Neuronal stem cell (in vitro differentiated cells): ENCODE measurements at regions not wholly inside any gene's neighbourhood (a gene's known extent, or its start where the extent isn't known, plus 50 kb on each side); places are given as distances from the start of the nearest gene placed in this dataset.
"Not testable (repeated sequence)": the region's sequence is repeated elsewhere in the genome, so short reads cannot be mapped to it uniquely, and the experiment has no call there.

Experiments
- DNase-seq: peaks from one replicate; pipeline ENCODE4 v3.0.0-alpha.2; 2013; ENCODE audit warnings: low spot score
- H2AFZ ChIP-seq: one replicate; pipeline ENCODE4 v1.6.1; 2013; ENCODE audit warnings: mild to moderate bottlenecking, low read length, inconsistent platforms
- H2AK5ac ChIP-seq: 2 replicates; pipeline ENCODE4 v1.6.1; 2013; ENCODE audit warnings: low read depth, mild to moderate bottlenecking, inconsistent platforms, low read length, moderate library complexity, mixed read lengths
- H2BK120ac ChIP-seq: 2 replicates; pipeline ENCODE4 v1.6.1; 2013; ENCODE audit warnings: low read depth, mild to moderate bottlenecking, inconsistent platforms, low read length, moderate library complexity, mixed read lengths
- H2BK12ac ChIP-seq: one replicate; pipeline ENCODE4 v1.6.1; 2013; ENCODE audit warnings: low read length, inconsistent platforms
- H2BK15ac ChIP-seq: 2 replicates; pipeline ENCODE4 v1.6.1; 2013; ENCODE audit warnings: mild to moderate bottlenecking, low read length, inconsistent platforms, mixed read lengths
- H2BK5ac ChIP-seq: one replicate; pipeline ENCODE4 v1.6.1; 2013; ENCODE audit warnings: inconsistent platforms, mild to moderate bottlenecking, low read length, moderate library complexity
- H3K14ac ChIP-seq: one replicate; pipeline ENCODE4 v1.6.1; 2013; ENCODE audit warnings: low read length, inconsistent platforms
- H3K18ac ChIP-seq: 2 replicates; pipeline ENCODE4 v1.6.1; 2013; ENCODE audit warnings: low read length, inconsistent platforms
- H3K23ac ChIP-seq: 2 replicates; pipeline ENCODE4 v1.6.1; 2013; ENCODE audit warnings: low read depth, mild to moderate bottlenecking, mixed read lengths, low read length, inconsistent platforms; ENCODE audit not compliant: poor library complexity
- H3K27ac ChIP-seq: replicated peaks from 3 replicates; pipeline ENCODE4 v1.5.1; 2013; ENCODE audit warnings: low read length, inconsistent platforms
- H3K27me3 ChIP-seq, 3 experiments: 2 replicates each; pipeline ENCODE4 v1.6.1; 2013; ENCODE audit warnings: low read length in 3 of 3, mild to moderate bottlenecking in 2 of 3, inconsistent platforms in 1 of 3, low read depth in 1 of 3, mixed read lengths in 1 of 3, moderate library complexity in 1 of 3; ENCODE audit not compliant: control insufficient read depth in 3 of 3, insufficient read depth in 3 of 3
- H3K36me3 ChIP-seq, 2 donors: replicated peaks in 1 of 2; 2 replicates each; pipeline ENCODE4 v1.6.1; 2013; ENCODE audit warnings: low read length in 2 of 2; ENCODE audit not compliant: control insufficient read depth in 2 of 2, insufficient read depth in 2 of 2
- H3K4ac ChIP-seq: 2 replicates; pipeline ENCODE4 v1.6.1; 2013; ENCODE audit warnings: inconsistent platforms, mild to moderate bottlenecking, low read length, moderate library complexity
- H3K4me1 ChIP-seq, 2 donors: 1 replicate in 1 of 2; 2 replicates in 1 of 2; pipeline ENCODE4 v1.6.1; 2013; ENCODE audit warnings: low read length in 2 of 2, low read depth in 1 of 2; ENCODE audit not compliant: control insufficient read depth in 2 of 2, insufficient read depth in 1 of 2
- H3K4me2 ChIP-seq: one replicate; pipeline ENCODE4 v1.6.1; 2013; ENCODE audit warnings: mild to moderate bottlenecking, low read length, inconsistent platforms; ENCODE audit not compliant: insufficient read depth, poor library complexity, severe bottlenecking
- H3K4me3 ChIP-seq, 2 donors: 2 replicates each; pipeline ENCODE4 v1.5.1; 2013; ENCODE audit warnings: low read length in 2 of 2, mild to moderate bottlenecking in 2 of 2, inconsistent platforms in 1 of 2, moderate library complexity in 1 of 2
- H3K79me1 ChIP-seq: one replicate; pipeline ENCODE4 v1.6.1; 2013; ENCODE audit warnings: low read depth, mild to moderate bottlenecking, inconsistent platforms, low read length, moderate library complexity
- H3K9ac ChIP-seq: one replicate; pipeline ENCODE4 v1.6.1; 2013; ENCODE audit warnings: mild to moderate bottlenecking, low read depth, low read length, inconsistent platforms; ENCODE audit not compliant: poor library complexity
- H3K9me3 ChIP-seq, 2 donors: replicated peaks in 1 of 2; 2 replicates each; pipeline versions ENCODE3 to v1.6.1; 2013; ENCODE audit warnings: low read length in 2 of 2, mild to moderate bottlenecking in 2 of 2, inconsistent platforms in 1 of 2, low read depth in 1 of 2, mixed read lengths in 1 of 2, moderate library complexity in 1 of 2; ENCODE audit not compliant: control insufficient read depth in 2 of 2, insufficient read depth in 1 of 2
- H4K8ac ChIP-seq: one replicate; pipeline ENCODE4 v1.6.1; 2013; ENCODE audit warnings: low read depth, mild to moderate bottlenecking, inconsistent platforms, low read length, moderate library complexity
- H4K91ac ChIP-seq: one replicate; pipeline ENCODE4 v1.6.1; 2013; ENCODE audit warnings: low read length, low read depth, mild to moderate bottlenecking, inconsistent platforms; ENCODE audit not compliant: poor library complexity
- WGBS, 2 donors: extraction: QIAGEN DNeasy Blood & Tissue Kit; methylation state at CpG; one replicate each; pipeline ENCODE4 v1.1.7; 2013; ENCODE audit warnings: missing lambda C conversion rate in 2 of 2, mixed read lengths in 1 of 2; ENCODE audit not compliant: insufficient read length in 2 of 2, insufficient replicate concordance in 1 of 2; ENCODE audit errors: extremely low coverage in 2 of 2; 5-methylcytosine and 5-hydroxymethylcytosine counted together

DNA sequence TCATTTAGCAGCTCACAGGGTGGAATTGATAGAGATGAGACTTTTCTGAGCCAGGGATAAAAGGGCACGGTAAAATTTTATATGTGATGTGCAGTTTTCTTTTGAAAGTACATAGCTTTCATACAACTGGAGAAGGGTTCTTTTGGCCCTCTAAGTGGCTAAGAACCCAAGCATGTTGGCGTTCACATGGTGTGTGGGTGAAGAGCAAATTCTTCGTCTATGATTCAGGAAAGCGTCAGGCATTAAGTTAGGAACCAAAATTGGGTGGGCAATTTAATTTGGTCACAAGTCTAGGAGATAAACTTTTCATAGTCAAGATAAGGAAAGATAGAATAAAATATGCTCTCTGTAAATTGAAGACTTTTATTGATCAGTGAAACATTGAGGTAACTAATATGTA, 153.9 kb downstream of the UTRN start:
- H2BK15ac ChIP-seq: no peak overlapping the region
- H3K23ac ChIP-seq: no peak overlapping the region
- H2BK120ac ChIP-seq: no peak overlapping the region
- no peak overlapping the region for H3K18ac ChIP-seq
- no peak overlapping the region for H4K91ac ChIP-seq
- H3K14ac ChIP-seq: no peak overlapping the region
- H3K4ac ChIP-seq: no peak overlapping the region
- no peak overlapping the region for H2BK12ac ChIP-seq
- no peaks in the 10 kb centered on the region for H3K79me1 ChIP-seq
- peaks cover 12 to 36% of the 10 kb centered on the region in 2 donors for H3K9me3 ChIP-seq
- no peak overlapping the region for H2AFZ ChIP-seq
- no peaks in the 10 kb centered on the region for H3K4me1 ChIP-seq
- H3K4me3 ChIP-seq: no peak overlapping the region
- no CpG with 5 or more reads among the region's 4 CpGs for WGBS, 2 donors
- H3K36me3 ChIP-seq: peaks cover 31 to 89% of the 10 kb centered on the region in 2 donors
- no peak overlapping the region for H3K4me2 ChIP-seq
- no peak overlapping the region for H3K27ac ChIP-seq
- no peak overlapping the region for H2BK5ac ChIP-seq
- DNase-seq: no peak
- no peak overlapping the region for H4K8ac ChIP-seq
- H3K27me3 ChIP-seq: no peaks in the 10 kb centered on the region
- H3K9ac ChIP-seq: no peak overlapping the region
- no peak overlapping the region for H2AK5ac ChIP-seq

DNA sequence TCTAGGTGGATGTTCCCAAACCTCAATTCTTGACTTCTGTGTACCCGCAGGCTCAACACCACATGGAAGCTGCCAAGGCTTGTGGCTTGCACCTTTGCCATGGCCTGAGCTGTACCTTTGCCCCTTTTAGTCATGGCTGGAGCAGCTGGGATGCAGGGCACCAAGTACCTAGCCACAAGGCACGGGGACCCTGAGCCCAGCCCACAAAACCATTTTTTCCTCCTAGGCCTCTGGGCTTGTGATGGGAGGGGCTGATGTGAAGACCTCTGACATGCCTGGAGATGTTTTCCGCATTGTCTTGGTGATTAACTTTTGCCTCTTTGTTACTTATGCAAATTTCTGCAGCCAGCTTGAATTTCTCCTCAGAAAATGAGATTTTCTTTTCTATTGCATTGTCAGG, 156.7 kb downstream of the UTRN start:
- not testable (repeated sequence) for H3K27ac ChIP-seq, H3K4me2 ChIP-seq, H2BK5ac ChIP-seq, H3K4me1 ChIP-seq, H2BK120ac ChIP-seq, H2AFZ ChIP-seq, H3K4me3 ChIP-seq, H3K14ac ChIP-seq, H4K8ac ChIP-seq, H3K4ac ChIP-seq, H2BK12ac ChIP-seq, H3K27me3 ChIP-seq, H3K9ac ChIP-seq, H2AK5ac ChIP-seq, H2BK15ac ChIP-seq, H4K91ac ChIP-seq, H3K23ac ChIP-seq, DNase-seq, H3K79me1 ChIP-seq, H3K18ac ChIP-seq
- no CpG with 5 or more reads among the region's 3 CpGs for WGBS, 2 donors
- Histone ChIP-seq H3K9me3 (peaks cover 12 to 36% of the 10 kb centered on the region in 2 donors), H3K36me3 (peaks cover 28 to 88% of the 10 kb centered on the region in 2 donors)

DNA sequence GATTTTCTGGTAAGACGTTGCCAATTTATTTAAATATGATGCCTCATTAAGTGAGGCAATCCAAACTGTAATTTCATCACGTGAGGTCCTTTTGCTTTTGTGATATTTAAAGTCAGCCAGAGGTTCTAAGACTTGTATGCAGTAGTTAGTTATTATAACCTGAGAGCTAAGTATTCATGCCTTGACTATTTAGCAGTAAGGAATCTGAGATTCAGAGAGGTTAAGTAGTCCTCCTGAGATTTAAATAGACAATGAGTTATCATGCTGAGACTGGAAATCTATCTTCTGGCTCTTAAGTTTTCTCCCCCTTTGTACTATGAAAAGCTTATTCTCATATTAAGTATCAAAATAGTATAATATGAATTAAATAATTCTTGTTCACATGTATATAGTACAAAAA, 158.0 kb downstream of the UTRN start:
- H3K9ac ChIP-seq: no peak overlapping the region
- no peak overlapping the region for H4K8ac ChIP-seq
- no peak overlapping the region for H2BK120ac ChIP-seq
- WGBS, 2 donors: no CpG with 5 or more reads among the region's 2 CpGs
- H3K4ac ChIP-seq: no peak overlapping the region
- H2BK5ac ChIP-seq: no peak overlapping the region
- peaks cover 12 to 36% of the 10 kb centered on the region in 2 donors for H3K9me3 ChIP-seq
- DNase-seq: no peak
- H2BK15ac ChIP-seq: no peak overlapping the region
- H2AFZ ChIP-seq: no peak overlapping the region
- no peak overlapping the region for H2BK12ac ChIP-seq
- H3K27me3 ChIP-seq: no peaks in the 10 kb centered on the region
- no peak overlapping the region for H4K91ac ChIP-seq
- no peak overlapping the region for H3K27ac ChIP-seq
- H3K4me3 ChIP-seq: no peak overlapping the region
- no peak overlapping the region for H3K14ac ChIP-seq
- H3K79me1 ChIP-seq: no peaks in the 10 kb centered on the region
- no peaks in the 10 kb centered on the region for H3K4me1 ChIP-seq
- no peak overlapping the region for H2AK5ac ChIP-seq
- no peak overlapping the region for H3K4me2 ChIP-seq
- no peak overlapping the region for H3K18ac ChIP-seq
- H3K23ac ChIP-seq: no peak overlapping the region
- peaks cover 27 to 88% of the 10 kb centered on the region in 2 donors for H3K36me3 ChIP-seq

DNA sequence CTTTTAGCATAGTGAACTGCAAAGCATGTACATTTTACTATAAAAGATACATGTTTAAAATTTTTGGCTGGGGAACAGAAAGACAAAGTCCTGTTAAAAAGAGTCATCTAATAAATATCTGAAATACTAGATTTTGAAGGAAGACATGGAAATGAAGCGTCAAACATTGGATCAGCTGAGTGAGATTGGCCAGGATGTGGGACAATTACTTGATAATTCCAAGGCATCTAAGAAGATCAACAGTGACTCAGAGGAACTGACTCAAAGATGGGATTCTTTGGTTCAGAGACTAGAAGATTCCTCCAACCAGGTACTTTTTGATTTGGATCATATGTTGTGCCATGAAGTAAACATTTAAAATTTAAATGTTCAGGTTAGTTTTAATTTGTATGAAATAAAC, 162.3 kb downstream of the UTRN start:
- H2BK120ac ChIP-seq: no peak overlapping the region
- H3K23ac ChIP-seq: no peak overlapping the region
- no peak overlapping the region for H3K18ac ChIP-seq
- no peak overlapping the region for H2BK15ac ChIP-seq
- no peak overlapping the region for H2BK5ac ChIP-seq
- H3K79me1 ChIP-seq: no peaks in the 10 kb centered on the region
- no peak overlapping the region for H3K27ac ChIP-seq
- no peak overlapping the region for H3K4ac ChIP-seq
- H2AK5ac ChIP-seq: no peak overlapping the region
- no peak overlapping the region for H2AFZ ChIP-seq
- H2BK12ac ChIP-seq: no peak overlapping the region
- no peak overlapping the region for H3K9ac ChIP-seq
- no peaks in the 10 kb centered on the region for H3K4me1 ChIP-seq
- no peak overlapping the region for H3K14ac ChIP-seq
- no peak overlapping the region for H3K4me2 ChIP-seq
- H3K27me3 ChIP-seq: no peaks in the 10 kb centered on the region
- no peak overlapping the region for H3K4me3 ChIP-seq
- no peak overlapping the region for H4K91ac ChIP-seq
- no peak overlapping the region for H4K8ac ChIP-seq
- H3K9me3 ChIP-seq: peaks cover 0 to 8% of the 10 kb centered on the region in 2 donors
- H3K36me3 ChIP-seq: peaks cover 6 to 85% of the 10 kb centered on the region in 2 donors
- no peak for DNase-seq
- no CpG with 5 or more reads among the region's 1 CpG for WGBS, 2 donors
